H1 (cell line): ENCODE measurements at regions not wholly inside any gene's neighbourhood (a gene's known extent, or its start where the extent isn't known, plus 50 kb on each side); places are given as distances from the start of the nearest gene placed in this dataset.

Experiments
- ASH2L ChIP-seq: fragments of 200-600, 300-600 bp; sonication (generic); IDR thresholded peaks from one replicate; pipeline ENCODE4 v1.7.1; 2017; ENCODE audit warnings: low read length
- CHD1 ChIP-seq: IDR thresholded peaks from 2 replicates; pipeline ENCODE4 v1.6.1; 2012; ENCODE audit warnings: low read depth, low read length, improper control_type of control experiment
- CHD2 ChIP-seq: IDR thresholded peaks from 2 replicates; pipeline ENCODE4 v1.6.1; 2012; ENCODE audit warnings: low read length, improper control_type of control experiment
- GABPA ChIP-seq: IDR thresholded peaks from 2 replicates; pipeline ENCODE4 v1.6.1; 2011; ENCODE audit warnings: mild to moderate bottlenecking, low read length, moderate library complexity, borderline replicate concordance; ENCODE audit not compliant: insufficient read depth
- RAD21 ChIP-seq, 2 experiments: IDR thresholded peaks in 1 of 2; conservative IDR thresholded peaks in 1 of 2; 2 replicates each; pipeline ENCODE4 v1.6.1; 2011; ENCODE audit warnings: low read depth in 2 of 2, low read length in 2 of 2, improper control_type of control experiment in 1 of 2, inconsistent platforms in 1 of 2, mild to moderate bottlenecking in 1 of 2, moderate library complexity in 1 of 2
- SIN3A ChIP-seq, 2 experiments: IDR thresholded peaks in 1 of 2; conservative IDR thresholded peaks in 1 of 2; 2 replicates each; pipeline ENCODE4 v1.6.1; 2011 to 2012; ENCODE audit warnings: low read length in 2 of 2, improper control_type of control experiment in 1 of 2, low read depth in 1 of 2, mild to moderate bottlenecking in 1 of 2
- SIRT6 ChIP-seq: IDR thresholded peaks from one replicate; pipeline ENCODE4 v1.7.1; 2012; ENCODE audit warnings: low read length, inconsistent platforms
- YY1 ChIP-seq: IDR thresholded peaks from 2 replicates; pipeline ENCODE4 v1.6.1; 2011; ENCODE audit warnings: low read depth, mild to moderate bottlenecking, low read length
- TF ChIP-seq, protein P1 (sequence below): fragments of 300-600 bp; sonication (generic); IDR thresholded peaks from 2 replicates; pipeline ENCODE4 v1.7.1; 2012; ENCODE audit warnings: low read length, moderate library complexity, mild to moderate bottlenecking, inconsistent platforms; ENCODE audit not compliant: insufficient replicate concordance
- TF ChIP-seq, protein P2 (sequence below): IDR thresholded peaks from 2 replicates; pipeline ENCODE4 v1.6.1; 2012; ENCODE audit warnings: inconsistent platforms
- TF ChIP-seq, protein P3 (sequence below): IDR thresholded peaks from 2 replicates; pipeline ENCODE4 v1.6.1; 2011; ENCODE audit warnings: low read length, improper control_type of control experiment

GRCh38 chr5:166488560-166488959, 1802.9 kb upstream of the WWC1 start (continued):
- TF ChIP-seq, protein P1, sequence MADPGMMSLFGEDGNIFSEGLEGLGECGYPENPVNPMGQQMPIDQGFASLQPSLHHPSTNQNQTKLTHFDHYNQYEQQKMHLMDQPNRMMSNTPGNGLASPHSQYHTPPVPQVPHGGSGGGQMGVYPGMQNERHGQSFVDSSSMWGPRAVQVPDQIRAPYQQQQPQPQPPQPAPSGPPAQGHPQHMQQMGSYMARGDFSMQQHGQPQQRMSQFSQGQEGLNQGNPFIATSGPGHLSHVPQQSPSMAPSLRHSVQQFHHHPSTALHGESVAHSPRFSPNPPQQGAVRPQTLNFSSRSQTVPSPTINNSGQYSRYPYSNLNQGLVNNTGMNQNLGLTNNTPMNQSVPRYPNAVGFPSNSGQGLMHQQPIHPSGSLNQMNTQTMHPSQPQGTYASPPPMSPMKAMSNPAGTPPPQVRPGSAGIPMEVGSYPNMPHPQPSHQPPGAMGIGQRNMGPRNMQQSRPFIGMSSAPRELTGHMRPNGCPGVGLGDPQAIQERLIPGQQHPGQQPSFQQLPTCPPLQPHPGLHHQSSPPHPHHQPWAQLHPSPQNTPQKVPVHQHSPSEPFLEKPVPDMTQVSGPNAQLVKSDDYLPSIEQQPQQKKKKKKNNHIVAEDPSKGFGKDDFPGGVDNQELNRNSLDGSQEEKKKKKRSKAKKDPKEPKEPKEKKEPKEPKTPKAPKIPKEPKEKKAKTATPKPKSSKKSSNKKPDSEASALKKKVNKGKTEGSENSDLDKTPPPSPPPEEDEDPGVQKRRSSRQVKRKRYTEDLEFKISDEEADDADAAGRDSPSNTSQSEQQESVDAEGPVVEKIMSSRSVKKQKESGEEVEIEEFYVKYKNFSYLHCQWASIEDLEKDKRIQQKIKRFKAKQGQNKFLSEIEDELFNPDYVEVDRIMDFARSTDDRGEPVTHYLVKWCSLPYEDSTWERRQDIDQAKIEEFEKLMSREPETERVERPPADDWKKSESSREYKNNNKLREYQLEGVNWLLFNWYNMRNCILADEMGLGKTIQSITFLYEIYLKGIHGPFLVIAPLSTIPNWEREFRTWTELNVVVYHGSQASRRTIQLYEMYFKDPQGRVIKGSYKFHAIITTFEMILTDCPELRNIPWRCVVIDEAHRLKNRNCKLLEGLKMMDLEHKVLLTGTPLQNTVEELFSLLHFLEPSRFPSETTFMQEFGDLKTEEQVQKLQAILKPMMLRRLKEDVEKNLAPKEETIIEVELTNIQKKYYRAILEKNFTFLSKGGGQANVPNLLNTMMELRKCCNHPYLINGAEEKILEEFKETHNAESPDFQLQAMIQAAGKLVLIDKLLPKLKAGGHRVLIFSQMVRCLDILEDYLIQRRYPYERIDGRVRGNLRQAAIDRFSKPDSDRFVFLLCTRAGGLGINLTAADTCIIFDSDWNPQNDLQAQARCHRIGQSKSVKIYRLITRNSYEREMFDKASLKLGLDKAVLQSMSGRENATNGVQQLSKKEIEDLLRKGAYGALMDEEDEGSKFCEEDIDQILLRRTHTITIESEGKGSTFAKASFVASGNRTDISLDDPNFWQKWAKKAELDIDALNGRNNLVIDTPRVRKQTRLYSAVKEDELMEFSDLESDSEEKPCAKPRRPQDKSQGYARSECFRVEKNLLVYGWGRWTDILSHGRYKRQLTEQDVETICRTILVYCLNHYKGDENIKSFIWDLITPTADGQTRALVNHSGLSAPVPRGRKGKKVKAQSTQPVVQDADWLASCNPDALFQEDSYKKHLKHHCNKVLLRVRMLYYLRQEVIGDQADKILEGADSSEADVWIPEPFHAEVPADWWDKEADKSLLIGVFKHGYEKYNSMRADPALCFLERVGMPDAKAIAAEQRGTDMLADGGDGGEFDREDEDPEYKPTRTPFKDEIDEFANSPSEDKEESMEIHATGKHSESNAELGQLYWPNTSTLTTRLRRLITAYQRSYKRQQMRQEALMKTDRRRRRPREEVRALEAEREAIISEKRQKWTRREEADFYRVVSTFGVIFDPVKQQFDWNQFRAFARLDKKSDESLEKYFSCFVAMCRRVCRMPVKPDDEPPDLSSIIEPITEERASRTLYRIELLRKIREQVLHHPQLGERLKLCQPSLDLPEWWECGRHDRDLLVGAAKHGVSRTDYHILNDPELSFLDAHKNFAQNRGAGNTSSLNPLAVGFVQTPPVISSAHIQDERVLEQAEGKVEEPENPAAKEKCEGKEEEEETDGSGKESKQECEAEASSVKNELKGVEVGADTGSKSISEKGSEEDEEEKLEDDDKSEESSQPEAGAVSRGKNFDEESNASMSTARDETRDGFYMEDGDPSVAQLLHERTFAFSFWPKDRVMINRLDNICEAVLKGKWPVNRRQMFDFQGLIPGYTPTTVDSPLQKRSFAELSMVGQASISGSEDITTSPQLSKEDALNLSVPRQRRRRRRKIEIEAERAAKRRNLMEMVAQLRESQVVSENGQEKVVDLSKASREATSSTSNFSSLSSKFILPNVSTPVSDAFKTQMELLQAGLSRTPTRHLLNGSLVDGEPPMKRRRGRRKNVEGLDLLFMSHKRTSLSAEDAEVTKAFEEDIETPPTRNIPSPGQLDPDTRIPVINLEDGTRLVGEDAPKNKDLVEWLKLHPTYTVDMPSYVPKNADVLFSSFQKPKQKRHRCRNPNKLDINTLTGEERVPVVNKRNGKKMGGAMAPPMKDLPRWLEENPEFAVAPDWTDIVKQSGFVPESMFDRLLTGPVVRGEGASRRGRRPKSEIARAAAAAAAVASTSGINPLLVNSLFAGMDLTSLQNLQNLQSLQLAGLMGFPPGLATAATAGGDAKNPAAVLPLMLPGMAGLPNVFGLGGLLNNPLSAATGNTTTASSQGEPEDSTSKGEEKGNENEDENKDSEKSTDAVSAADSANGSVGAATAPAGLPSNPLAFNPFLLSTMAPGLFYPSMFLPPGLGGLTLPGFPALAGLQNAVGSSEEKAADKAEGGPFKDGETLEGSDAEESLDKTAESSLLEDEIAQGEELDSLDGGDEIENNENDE, result no peak
- TF ChIP-seq SIN3A (conservative IDR thresholded peaks at IDR 0.05 in 1 of 2, IDR thresholded peaks at IDR 0.05 in 1 of 2; ENCODE audit: low read depth in 1 of 2, low read length in 2 of 2) (no peak), CHD2 (no peak), YY1 (no peak), SIRT6 (no peak), GABPA (no peak), CHD1 (no peak), RAD21 (IDR thresholded peaks at IDR 0.05 in 1 of 2, conservative IDR thresholded peaks at IDR 0.05 in 1 of 2; ENCODE audit: low read depth in 2 of 2, low read length in 2 of 2) (no peak), ASH2L (no peak)
- TF ChIP-seq, protein P2, sequence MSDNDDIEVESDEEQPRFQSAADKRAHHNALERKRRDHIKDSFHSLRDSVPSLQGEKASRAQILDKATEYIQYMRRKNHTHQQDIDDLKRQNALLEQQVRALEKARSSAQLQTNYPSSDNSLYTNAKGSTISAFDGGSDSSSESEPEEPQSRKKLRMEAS, result no peak
- TF ChIP-seq, protein P3, sequence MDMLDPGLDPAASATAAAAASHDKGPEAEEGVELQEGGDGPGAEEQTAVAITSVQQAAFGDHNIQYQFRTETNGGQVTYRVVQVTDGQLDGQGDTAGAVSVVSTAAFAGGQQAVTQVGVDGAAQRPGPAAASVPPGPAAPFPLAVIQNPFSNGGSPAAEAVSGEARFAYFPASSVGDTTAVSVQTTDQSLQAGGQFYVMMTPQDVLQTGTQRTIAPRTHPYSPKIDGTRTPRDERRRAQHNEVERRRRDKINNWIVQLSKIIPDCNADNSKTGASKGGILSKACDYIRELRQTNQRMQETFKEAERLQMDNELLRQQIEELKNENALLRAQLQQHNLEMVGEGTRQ, result no peak
